ENCODE measurements at regions not wholly inside any gene's neighbourhood (a gene's known extent, or its start where the extent isn't known, plus 50 kb on each side); places are given as distances from the start of the nearest gene placed in this dataset.

DNA sequence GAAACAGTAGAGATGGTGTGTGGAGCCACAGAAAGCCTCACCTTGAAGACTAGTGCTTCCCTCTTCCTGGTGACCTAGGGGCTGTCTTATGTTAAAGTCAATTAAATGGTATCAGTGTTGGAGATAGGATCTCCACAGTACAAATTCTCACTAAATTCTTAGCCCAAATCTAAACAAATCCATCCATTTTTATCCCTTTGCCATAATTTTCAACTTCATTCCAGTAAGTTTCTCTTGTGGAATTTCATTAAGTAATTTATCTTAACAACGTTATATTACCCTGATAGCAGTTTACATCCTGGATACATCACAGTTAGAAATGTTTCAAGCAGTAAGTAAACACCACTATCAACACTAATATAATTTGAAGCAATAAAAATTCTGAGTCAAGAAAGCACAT, 989.4 kb upstream of the NXPH2 start:
- H3K4me1 ChIP-seq (ENCODE audit: insufficient read depth, low read length): no peaks in the 10 kb centered on the region
- H3K36me3 ChIP-seq (ENCODE audit: insufficient read depth, low read length): no peaks in the 10 kb centered on the region
- H3K27me3 ChIP-seq (ENCODE audit: insufficient read depth, low read length): no peaks in the 10 kb centered on the region
- no peaks in the 10 kb centered on the region for H3K9me3 ChIP-seq (ENCODE audit: insufficient read depth, low read depth, low read length)
- no peak overlapping the region for H3K4me3 ChIP-seq (ENCODE audit: low read length)
- no peak overlapping the region for H3K9ac ChIP-seq (ENCODE audit: low read depth, low read length)
- WGBS: 100% methylated on average over 1 of the region's 1 CpG
- no peak overlapping the region for H3K27ac ChIP-seq (ENCODE audit: low read depth, low read length)

DNA sequence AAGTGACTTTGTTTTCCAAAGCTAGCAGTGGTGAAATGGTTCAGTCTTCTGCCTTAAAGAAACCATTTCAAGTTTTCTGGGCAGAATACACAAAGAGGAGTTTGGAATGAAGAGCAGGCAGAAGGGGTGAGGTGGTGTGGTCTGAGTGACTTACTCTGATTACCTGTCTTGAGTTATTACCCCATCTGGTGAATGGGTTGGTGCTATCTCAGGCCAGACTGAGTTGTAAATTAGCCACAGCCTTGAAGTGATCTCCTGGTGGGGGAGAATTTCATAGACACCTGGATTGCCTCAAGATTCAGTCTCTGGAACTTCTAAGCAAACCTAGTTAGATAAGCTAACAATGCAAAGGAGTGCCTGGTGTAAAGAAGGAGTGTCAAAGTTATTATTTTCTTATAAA, 983.5 kb upstream of the NXPH2 start:
- Histone ChIP-seq H3K27ac (ENCODE audit: low read depth, low read length) (no peak overlapping the region), H3K4me1 (ENCODE audit: insufficient read depth, low read length) (no peaks in the 10 kb centered on the region), H3K4me3 (ENCODE audit: low read length) (no peak overlapping the region), H3K9me3 (ENCODE audit: insufficient read depth, low read depth, low read length) (no peaks in the 10 kb centered on the region), H3K9ac (ENCODE audit: low read depth, low read length) (no peak overlapping the region), H3K36me3 (ENCODE audit: insufficient read depth, low read length) (no peaks in the 10 kb centered on the region), H3K27me3 (ENCODE audit: insufficient read depth, low read length) (no peaks in the 10 kb centered on the region)

DNA sequence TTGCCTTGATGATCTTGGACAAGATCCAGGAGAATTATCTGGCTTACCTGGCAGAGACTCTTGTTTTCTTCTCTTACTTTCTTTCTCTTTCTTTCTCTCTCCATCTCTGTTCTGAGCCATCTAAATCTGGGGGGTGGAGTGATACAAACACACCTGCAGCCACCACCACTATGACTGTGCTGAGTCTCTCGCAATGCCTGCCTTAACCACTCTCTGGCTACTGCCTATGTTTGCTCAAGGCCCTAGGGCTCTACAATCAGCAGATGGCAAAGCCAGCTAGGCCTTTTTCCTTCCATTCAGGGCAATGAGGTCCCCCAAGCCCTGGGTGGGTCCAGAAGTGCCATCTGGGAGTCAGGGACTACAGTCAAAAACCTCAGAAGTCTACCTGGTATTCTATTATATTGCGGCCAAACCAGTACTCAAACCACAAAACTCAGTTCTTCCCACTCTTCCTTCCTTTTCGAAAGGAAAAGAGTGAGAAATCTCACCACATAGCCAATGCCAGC, 978.9 kb upstream of the NXPH2 start:
- 93% methylated on average over 3 of the region's 3 CpGs for WGBS
- H3K27ac ChIP-seq (ENCODE audit: low read depth, low read length): no peak overlapping the region
- H3K4me3 ChIP-seq (ENCODE audit: low read length): no peak overlapping the region
- H3K27me3 ChIP-seq (ENCODE audit: insufficient read depth, low read length): no peaks in the 10 kb centered on the region
- no peak overlapping the region for H3K9ac ChIP-seq (ENCODE audit: low read depth, low read length)
- H3K36me3 ChIP-seq (ENCODE audit: insufficient read depth, low read length): no peaks in the 10 kb centered on the region
- no peaks in the 10 kb centered on the region for H3K4me1 ChIP-seq (ENCODE audit: insufficient read depth, low read length)
- peaks cover 6% of the 10 kb centered on the region for H3K9me3 ChIP-seq (ENCODE audit: insufficient read depth, low read depth, low read length)

DNA sequence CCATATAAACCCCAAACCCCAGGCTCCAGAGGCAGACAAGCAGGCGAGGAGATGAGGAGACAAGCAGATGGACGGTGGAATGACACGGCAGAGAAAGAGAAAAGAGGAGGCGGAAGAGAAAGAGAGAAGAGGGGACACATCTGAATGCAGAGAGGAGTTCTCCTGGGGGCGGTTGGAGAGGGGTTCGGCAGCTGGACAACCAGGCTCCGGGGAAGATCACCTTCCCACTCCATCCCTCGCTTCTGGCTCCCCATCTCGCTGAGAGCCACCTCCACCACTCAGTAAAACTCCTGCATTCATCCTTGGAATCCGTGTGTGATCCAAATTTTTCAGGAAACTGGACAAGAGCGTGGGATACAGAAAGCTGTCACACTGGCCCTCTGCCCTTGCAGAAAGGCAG, 966.7 kb upstream of the NXPH2 start:
- 96% methylated on average over 11 of the region's 11 CpGs for WGBS

DNA sequence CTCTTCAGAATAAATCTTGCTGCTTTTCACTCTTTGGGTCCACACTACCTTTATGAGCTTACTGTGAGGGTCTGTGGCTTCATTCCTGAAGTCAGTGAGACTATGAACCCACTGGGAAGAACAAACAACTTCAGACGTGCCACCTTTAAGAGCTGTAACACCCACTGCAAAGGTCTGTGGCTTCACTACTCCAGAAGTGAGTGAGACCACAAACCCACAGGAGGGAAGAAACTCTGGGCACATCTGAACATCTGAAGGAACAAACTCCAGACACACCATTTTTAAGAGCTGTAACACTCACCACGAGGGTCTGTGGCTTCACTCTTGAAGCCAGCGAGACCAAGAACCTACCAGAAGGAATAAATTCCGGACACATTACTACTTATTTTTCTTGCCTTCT, 964.1 kb upstream of the NXPH2 start:
- no peak overlapping the region for H3K27ac ChIP-seq (ENCODE audit: low read depth, low read length)
- H3K36me3 ChIP-seq (ENCODE audit: insufficient read depth, low read length): no peaks in the 10 kb centered on the region
- H3K27me3 ChIP-seq (ENCODE audit: insufficient read depth, low read length): no peaks in the 10 kb centered on the region
- WGBS: 96% methylated on average over 4 of the region's 4 CpGs
- no peak overlapping the region for H3K9ac ChIP-seq (ENCODE audit: low read depth, low read length)
- H3K9me3 ChIP-seq (ENCODE audit: insufficient read depth, low read depth, low read length): no peaks in the 10 kb centered on the region
- H3K4me1 ChIP-seq (ENCODE audit: insufficient read depth, low read length): no peaks in the 10 kb centered on the region
- H3K4me3 ChIP-seq (ENCODE audit: low read length): no peak overlapping the region

More for the DNA sequence above, 966.7 kb upstream of the NXPH2 start:
- Histone ChIP-seq H3K36me3 (ENCODE audit: insufficient read depth, low read length) (no peaks in the 10 kb centered on the region), H3K4me3 (ENCODE audit: low read length) (no peak overlapping the region), H3K4me1 (ENCODE audit: insufficient read depth, low read length) (no peaks in the 10 kb centered on the region), H3K9ac (ENCODE audit: low read depth, low read length) (no peak overlapping the region), H3K27ac (ENCODE audit: low read depth, low read length) (no peak overlapping the region), H3K9me3 (ENCODE audit: insufficient read depth, low read depth, low read length) (no peaks in the 10 kb centered on the region), H3K27me3 (ENCODE audit: insufficient read depth, low read length) (no peaks in the 10 kb centered on the region)

DNA sequence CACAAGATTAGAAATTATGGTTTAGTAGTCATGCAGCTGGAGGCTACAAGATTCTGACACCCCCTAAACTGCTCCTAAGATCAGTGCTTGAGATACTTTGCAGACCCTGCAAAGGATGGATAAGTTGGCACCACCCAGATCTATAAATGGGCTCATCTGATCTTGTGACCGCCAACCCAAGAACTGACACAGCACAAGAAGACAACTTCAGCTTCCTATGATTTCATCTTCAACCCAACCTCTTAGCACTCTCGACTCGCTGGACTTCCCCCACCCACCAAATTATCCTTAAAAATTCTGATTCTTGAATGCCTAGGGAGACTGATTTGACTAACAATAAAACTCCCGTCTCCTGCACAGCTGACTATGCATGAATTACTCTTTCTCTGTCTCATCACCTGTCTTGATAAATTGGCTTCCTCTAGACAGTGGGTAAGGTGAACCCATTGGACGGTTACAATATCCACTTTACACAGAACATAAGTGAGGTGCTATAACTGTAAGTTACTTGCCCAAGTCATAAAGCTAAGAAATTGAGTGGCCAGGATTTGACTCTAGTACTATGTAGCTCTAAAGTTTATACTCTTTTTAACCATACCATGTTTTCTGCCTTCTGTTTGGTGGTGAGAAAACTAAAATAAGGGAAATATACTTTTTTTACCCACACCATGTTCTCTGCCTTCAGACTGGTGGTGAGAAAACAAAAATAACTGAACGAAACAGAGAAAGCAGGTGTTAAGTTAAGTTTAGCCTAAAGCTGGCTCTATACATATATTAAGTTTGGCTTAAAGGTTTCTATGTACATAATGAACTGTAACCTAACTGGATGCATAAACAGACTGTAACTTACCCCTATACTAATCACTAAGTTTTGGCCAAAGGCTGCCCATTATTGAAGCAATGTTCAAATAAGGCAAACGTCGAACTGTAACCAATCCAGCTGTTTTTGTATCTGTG, 962.3 kb upstream of the NXPH2 start:
- no peak overlapping the region for H3K9ac ChIP-seq (ENCODE audit: low read depth, low read length)
- no peaks in the 10 kb centered on the region for H3K9me3 ChIP-seq (ENCODE audit: insufficient read depth, low read depth, low read length)
- no peaks in the 10 kb centered on the region for H3K4me1 ChIP-seq (ENCODE audit: insufficient read depth, low read length)
- no peak overlapping the region for H3K27ac ChIP-seq (ENCODE audit: low read depth, low read length)
- WGBS: 92% methylated on average over 7 of the region's 8 CpGs
- no peak overlapping the region for H3K4me3 ChIP-seq (ENCODE audit: low read length)
- no peaks in the 10 kb centered on the region for H3K27me3 ChIP-seq (ENCODE audit: insufficient read depth, low read length)
- H3K36me3 ChIP-seq (ENCODE audit: insufficient read depth, low read length): no peaks in the 10 kb centered on the region

DNA sequence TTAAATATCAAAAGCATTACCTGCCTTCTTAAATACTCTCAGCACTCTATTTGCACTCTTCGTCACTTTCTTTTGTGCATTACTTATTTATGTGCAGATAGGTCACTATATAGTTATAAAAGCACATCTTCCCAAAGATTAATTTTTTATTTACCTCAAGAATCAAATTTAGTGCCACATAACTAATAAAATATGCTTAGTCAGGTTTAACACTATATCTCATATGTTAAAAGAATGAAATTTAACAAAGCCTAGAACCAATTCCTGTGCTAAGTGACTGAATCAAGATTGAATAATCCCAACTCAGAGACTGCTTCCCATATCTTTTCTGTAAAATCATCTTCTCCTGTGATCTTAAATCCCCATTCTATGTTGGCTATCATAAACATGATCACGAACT, 957.5 kb upstream of the NXPH2 start:
- WGBS: no CpG with 5 or more reads among the region's 2 CpGs
- peaks cover 7% of the 10 kb centered on the region; the same call in 1 of the 2 replicates for H3K9me3 ChIP-seq (ENCODE audit: insufficient read depth, low read depth, low read length)
- H3K4me3 ChIP-seq (ENCODE audit: low read length): no peak overlapping the region
- H3K27me3 ChIP-seq (ENCODE audit: insufficient read depth, low read length): no peaks in the 10 kb centered on the region
- no peak overlapping the region for H3K9ac ChIP-seq (ENCODE audit: low read depth, low read length)
- H3K36me3 ChIP-seq (ENCODE audit: insufficient read depth, low read length): no peaks in the 10 kb centered on the region
- H3K27ac ChIP-seq (ENCODE audit: low read depth, low read length): no peak overlapping the region
- no peaks in the 10 kb centered on the region for H3K4me1 ChIP-seq (ENCODE audit: insufficient read depth, low read length)

DNA sequence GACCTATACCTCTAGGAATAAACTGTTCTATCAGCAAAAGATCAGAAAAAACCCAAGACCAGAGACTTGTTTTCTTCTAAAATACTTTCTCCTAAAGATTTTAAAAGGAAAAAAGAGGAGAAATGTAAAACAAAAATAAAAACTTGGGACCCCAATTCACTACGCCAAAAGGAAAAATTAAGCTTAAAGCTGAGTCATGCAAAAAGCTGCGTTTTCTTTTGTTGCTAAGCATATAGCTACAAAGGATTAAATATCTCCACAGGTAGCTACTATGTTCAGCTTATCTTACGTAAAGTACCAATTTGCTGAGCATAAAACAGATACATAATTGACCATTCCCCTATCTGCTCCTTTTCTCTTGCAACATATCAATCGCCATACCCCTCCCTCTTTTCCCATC, 950.0 kb upstream of the NXPH2 start:
- WGBS: 90% methylated on average over 4 of the region's 4 CpGs
- Histone ChIP-seq H3K27ac (ENCODE audit: low read depth, low read length) (no peak overlapping the region), H3K4me3 (ENCODE audit: low read length) (no peak overlapping the region), H3K9me3 (ENCODE audit: insufficient read depth, low read depth, low read length) (0 out of 2 replicates have a peak, but pooled peaks cover 4% of the 10 kb centered on the region), H3K36me3 (ENCODE audit: insufficient read depth, low read length) (no peaks in the 10 kb centered on the region), H3K27me3 (ENCODE audit: insufficient read depth, low read length) (no peaks in the 10 kb centered on the region), H3K4me1 (ENCODE audit: insufficient read depth, low read length) (peaks cover 10% of the 10 kb centered on the region; the same call in 1 of the 2 replicates), H3K9ac (ENCODE audit: low read depth, low read length) (no peak overlapping the region; the same call in 1 of the 2 replicates)

DNA sequence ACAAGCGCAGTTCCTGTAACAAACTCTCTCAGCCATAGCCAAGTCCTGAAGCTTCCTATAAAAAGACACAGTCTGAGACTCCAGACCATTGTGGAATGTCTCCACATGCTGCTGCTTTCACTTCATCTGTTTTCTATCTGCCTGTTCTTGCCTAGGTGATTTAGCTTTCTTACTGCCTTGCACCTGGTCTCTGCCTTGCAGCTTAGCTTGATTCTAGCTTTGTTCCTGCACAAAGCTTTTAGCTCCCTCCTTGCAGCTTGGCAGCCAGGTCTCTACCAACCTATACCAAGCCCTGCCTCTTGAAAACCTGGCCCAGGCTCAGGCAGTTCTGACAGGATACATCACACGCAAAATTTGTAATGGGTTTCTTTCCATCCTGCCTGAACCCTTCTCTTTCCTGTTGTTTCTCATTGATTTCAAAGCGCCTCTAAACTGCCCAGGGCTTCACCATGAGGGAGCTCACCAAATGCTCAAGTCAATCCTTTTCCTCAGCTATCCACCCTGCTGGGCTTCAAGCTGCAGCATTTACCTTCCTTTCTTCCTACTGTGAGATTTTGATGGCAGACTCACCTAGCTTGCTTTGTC, 941.3 kb upstream of the NXPH2 start:
- Histone ChIP-seq H3K4me3 (ENCODE audit: low read length) (no peak overlapping the region), H3K27me3 (ENCODE audit: insufficient read depth, low read length) (peaks cover 5% of the 10 kb centered on the region; the same call in 1 of the 2 replicates), H3K27ac (ENCODE audit: low read depth, low read length) (peak overlapping the region; percentile 49), H3K36me3 (ENCODE audit: insufficient read depth, low read length) (no peaks in the 10 kb centered on the region), H3K9ac (ENCODE audit: low read depth, low read length) (no peak overlapping the region), H3K4me1 (ENCODE audit: insufficient read depth, low read length) (peaks cover 42% of the 10 kb centered on the region), H3K9me3 (ENCODE audit: insufficient read depth, low read depth, low read length) (no peaks in the 10 kb centered on the region)
- 46% methylated on average over 3 of the region's 3 CpGs for WGBS

DNA sequence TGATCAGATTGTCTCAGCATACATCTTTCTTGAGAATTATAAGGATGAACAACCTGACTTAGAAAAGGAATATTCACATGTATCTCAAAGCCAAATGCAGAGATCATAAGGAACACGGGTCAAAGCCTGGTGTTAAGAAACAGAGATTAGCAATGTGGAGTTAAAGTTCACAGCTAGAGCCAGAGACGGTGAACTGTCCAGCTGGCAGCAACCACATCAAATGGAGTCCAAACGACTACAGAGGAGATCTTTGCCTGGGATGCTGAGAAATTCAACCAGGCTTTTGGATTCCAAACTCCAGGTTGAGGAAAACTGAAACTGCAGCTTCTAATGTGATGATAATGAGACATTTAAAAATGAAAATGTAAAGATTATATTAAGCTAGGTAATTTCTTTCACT, 939.9 kb upstream of the NXPH2 start:
- WGBS: 89% methylated on average over 3 of the region's 3 CpGs
- no peaks in the 10 kb centered on the region for H3K9me3 ChIP-seq (ENCODE audit: insufficient read depth, low read depth, low read length)
- no peak overlapping the region for H3K4me3 ChIP-seq (ENCODE audit: low read length)
- H3K27me3 ChIP-seq (ENCODE audit: insufficient read depth, low read length): peaks cover 5% of the 10 kb centered on the region; the same call in 1 of the 2 replicates
- peaks cover 37% of the 10 kb centered on the region for H3K4me1 ChIP-seq (ENCODE audit: insufficient read depth, low read length)
- H3K9ac ChIP-seq (ENCODE audit: low read depth, low read length): no peak overlapping the region
- H3K27ac ChIP-seq (ENCODE audit: low read depth, low read length): no peak overlapping the region
- no peaks in the 10 kb centered on the region for H3K36me3 ChIP-seq (ENCODE audit: insufficient read depth, low read length)

DNA sequence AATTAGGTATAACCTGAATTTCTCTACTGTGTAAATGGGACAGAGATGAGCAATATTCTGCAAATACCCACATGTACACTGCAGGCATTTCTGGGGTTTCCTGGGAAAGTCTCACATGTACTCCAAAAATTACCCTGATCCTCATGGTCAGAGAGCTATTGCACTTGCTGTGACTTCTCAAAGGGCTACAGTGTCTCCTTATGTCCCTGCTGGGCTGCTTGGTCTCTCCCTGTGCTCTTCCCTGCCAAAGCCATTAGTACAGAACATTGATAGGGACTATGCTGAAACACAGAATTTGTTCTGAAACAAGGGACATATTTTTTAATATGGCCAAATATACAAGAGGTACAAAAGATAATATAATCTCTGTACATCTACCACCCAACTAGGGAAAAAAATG, 924.4 kb upstream of the NXPH2 start:
- no peaks in the 10 kb centered on the region for H3K36me3 ChIP-seq (ENCODE audit: insufficient read depth, low read length)
- no peaks in the 10 kb centered on the region for H3K27me3 ChIP-seq (ENCODE audit: insufficient read depth, low read length)
- no peak overlapping the region for H3K9ac ChIP-seq (ENCODE audit: low read depth, low read length)
- H3K4me1 ChIP-seq (ENCODE audit: insufficient read depth, low read length): no peaks in the 10 kb centered on the region
- no peaks in the 10 kb centered on the region for H3K9me3 ChIP-seq (ENCODE audit: insufficient read depth, low read depth, low read length)
- H3K4me3 ChIP-seq (ENCODE audit: low read length): no peak overlapping the region
- H3K27ac ChIP-seq (ENCODE audit: low read depth, low read length): no peak overlapping the region

Measured in HUES64 (cell line).